ENCODE measurements at regions not wholly inside any gene's neighbourhood (a gene's known extent, or its start where the extent isn't known, plus 50 kb on each side); places are given as distances from the start of the nearest gene placed in this dataset.

DNA sequence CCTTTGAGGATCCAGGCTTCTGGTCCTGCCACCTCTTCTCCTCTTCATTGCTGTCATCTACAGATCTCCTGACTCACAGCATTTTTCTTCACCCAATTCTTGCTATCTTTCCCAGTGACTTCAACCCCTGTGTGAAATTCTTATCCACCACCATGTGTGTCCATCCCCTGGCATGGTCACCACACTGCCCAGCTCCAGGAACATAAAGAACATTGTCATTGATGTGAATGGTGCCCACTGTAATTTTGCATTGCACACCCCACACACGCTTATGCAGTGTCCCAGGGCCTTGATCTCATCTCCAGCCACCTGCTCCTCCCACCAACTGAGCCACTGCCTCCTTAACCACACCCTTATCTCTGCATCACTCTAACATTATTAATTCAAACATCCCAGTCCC lies 85.3 kb downstream of the C1D start (continued):
- TF ChIP-seq ELK4 (CRISPR knock-in tag; IDR thresholded peaks at IDR 0.05; ENCODE audit: borderline replicate concordance) (no peak), ZNF614 (CRISPR knock-in tag; IDR thresholded peaks at IDR 0.05; ENCODE audit: borderline replicate concordance) (no peak), ZNF674 (CRISPR knock-in tag; IDR thresholded peaks at IDR 0.05; ENCODE audit: low read depth) (no peak)

DNA sequence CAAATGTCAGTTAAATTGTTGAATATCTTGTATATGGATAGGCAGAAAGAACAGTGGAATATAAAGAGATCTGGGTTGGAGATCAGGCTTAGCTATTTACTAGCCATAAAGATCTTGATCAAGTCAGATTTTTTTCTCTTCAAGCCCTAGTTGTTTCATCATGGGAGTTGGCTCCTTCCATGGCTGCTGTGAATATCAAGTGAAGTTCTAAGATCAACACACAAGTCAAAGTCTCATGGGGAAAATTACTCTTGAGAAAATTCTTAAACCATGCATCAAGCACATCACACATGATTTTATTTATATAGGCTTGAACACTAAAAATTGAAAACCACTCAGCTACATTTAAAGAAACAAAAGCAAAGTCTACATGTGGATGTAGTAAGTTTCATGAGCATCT lies 79.8 kb downstream of the C1D start:
- in situ Hi-C loops (cut with HindIII; ENCODE audit: extremely low pct_ligation_motif_present, low pct_unique_long_range_greater_than_20kb) (no loop called here), intact Hi-C loops (cut with micrococcal nuclease; ENCODE audit: unreplicated experiment) (no loop called here)
- no peak overlapping the region for H3K27ac ChIP-seq (ENCODE audit: extremely low read length, insufficient read depth, low read length)
- no peaks in the 10 kb centered on the region for H4K20me1 ChIP-seq (ENCODE audit: insufficient read depth, low read length)
- ChIA-PET POLR2A (no interaction called here), CTCF (ENCODE audit: low intra/inter-chr PET ratio, low total read pairs) (no interaction called here)
- no peak for FAIRE-seq
- H3K79me2 ChIP-seq (ENCODE audit: insufficient read depth, low read length), result no peaks in the 10 kb centered on the region
- DNase-seq (ENCODE audit: low spot score), result no peak
- H2AFZ ChIP-seq (ENCODE audit: low read length), result no peak overlapping the region
- no peak for ATAC-seq
- BruUV-seq (replicated peaks), result no TSS peak
- no peaks in the 10 kb centered on the region for H3K36me3 ChIP-seq (replicated peaks in 1 of 2; ENCODE audit: control insufficient read depth in 1 of 2, insufficient read depth in 2 of 2, low read length in 2 of 2)
- no peaks in the 10 kb centered on the region for H3K27me3 ChIP-seq (ENCODE audit: control insufficient read depth in 1 of 2, insufficient read depth in 2 of 2, low read length in 2 of 2)
- H3K4me2 ChIP-seq (ENCODE audit: low read depth, low read length), result no peak overlapping the region
- H3K4me3 ChIP-seq (replicated peaks in 1 of 3; ENCODE audit: insufficient read depth in 1 of 3, low read depth in 2 of 3, low read length in 3 of 3), result no peak overlapping the region
- H3K9me3 ChIP-seq (ENCODE audit: low read length), result peaks cover 13% of the 10 kb centered on the region
- no peaks in the 10 kb centered on the region for H3K4me1 ChIP-seq (ENCODE audit: insufficient read depth, low read length)
- H3K9ac ChIP-seq (ENCODE audit: insufficient read depth, low read depth, low read length), result no peak overlapping the region
- TF ChIP-seq ZSCAN25 (CRISPR knock-in tag; IDR thresholded peaks at IDR 0.05), result no peak
- TF ChIP-seq NR1H2 (CRISPR knock-in tag; IDR thresholded peaks at IDR 0.05; ENCODE audit: borderline replicate concordance, low read depth), result no peak
- no peak for TF ChIP-seq ZNF570 (CRISPR knock-in tag; IDR thresholded peaks at IDR 0.05; ENCODE audit: borderline replicate concordance)
- TF ChIP-seq FOXK1 (CRISPR knock-in tag; IDR thresholded peaks at IDR 0.05; ENCODE audit: borderline replicate concordance, low read depth), result no peak
- no peak for TF ChIP-seq RFX3 (CRISPR knock-in tag; IDR thresholded peaks at IDR 0.05)
- no peak for TF ChIP-seq KDM5A (IDR thresholded peaks at IDR 0.05; ENCODE audit: borderline replicate concordance, low read length)
- TF ChIP-seq, protein P1, sequence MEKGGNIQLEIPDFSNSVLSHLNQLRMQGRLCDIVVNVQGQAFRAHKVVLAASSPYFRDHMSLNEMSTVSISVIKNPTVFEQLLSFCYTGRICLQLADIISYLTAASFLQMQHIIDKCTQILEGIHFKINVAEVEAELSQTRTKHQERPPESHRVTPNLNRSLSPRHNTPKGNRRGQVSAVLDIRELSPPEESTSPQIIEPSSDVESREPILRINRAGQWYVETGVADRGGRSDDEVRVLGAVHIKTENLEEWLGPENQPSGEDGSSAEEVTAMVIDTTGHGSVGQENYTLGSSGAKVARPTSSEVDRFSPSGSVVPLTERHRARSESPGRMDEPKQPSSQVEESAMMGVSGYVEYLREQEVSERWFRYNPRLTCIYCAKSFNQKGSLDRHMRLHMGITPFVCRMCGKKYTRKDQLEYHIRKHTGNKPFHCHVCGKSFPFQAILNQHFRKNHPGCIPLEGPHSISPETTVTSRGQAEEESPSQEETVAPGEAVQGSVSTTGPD (CRISPR knock-in tag; IDR thresholded peaks at IDR 0.05), result no peak
- TF ChIP-seq, protein P2, sequence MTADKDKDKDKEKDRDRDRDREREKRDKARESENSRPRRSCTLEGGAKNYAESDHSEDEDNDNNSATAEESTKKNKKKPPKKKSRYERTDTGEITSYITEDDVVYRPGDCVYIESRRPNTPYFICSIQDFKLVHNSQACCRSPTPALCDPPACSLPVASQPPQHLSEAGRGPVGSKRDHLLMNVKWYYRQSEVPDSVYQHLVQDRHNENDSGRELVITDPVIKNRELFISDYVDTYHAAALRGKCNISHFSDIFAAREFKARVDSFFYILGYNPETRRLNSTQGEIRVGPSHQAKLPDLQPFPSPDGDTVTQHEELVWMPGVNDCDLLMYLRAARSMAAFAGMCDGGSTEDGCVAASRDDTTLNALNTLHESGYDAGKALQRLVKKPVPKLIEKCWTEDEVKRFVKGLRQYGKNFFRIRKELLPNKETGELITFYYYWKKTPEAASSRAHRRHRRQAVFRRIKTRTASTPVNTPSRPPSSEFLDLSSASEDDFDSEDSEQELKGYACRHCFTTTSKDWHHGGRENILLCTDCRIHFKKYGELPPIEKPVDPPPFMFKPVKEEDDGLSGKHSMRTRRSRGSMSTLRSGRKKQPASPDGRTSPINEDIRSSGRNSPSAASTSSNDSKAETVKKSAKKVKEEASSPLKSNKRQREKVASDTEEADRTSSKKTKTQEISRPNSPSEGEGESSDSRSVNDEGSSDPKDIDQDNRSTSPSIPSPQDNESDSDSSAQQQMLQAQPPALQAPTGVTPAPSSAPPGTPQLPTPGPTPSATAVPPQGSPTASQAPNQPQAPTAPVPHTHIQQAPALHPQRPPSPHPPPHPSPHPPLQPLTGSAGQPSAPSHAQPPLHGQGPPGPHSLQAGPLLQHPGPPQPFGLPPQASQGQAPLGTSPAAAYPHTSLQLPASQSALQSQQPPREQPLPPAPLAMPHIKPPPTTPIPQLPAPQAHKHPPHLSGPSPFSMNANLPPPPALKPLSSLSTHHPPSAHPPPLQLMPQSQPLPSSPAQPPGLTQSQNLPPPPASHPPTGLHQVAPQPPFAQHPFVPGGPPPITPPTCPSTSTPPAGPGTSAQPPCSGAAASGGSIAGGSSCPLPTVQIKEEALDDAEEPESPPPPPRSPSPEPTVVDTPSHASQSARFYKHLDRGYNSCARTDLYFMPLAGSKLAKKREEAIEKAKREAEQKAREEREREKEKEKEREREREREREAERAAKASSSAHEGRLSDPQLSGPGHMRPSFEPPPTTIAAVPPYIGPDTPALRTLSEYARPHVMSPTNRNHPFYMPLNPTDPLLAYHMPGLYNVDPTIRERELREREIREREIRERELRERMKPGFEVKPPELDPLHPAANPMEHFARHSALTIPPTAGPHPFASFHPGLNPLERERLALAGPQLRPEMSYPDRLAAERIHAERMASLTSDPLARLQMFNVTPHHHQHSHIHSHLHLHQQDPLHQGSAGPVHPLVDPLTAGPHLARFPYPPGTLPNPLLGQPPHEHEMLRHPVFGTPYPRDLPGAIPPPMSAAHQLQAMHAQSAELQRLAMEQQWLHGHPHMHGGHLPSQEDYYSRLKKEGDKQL (CRISPR knock-in tag; IDR thresholded peaks at IDR 0.05; ENCODE audit: low read depth), result no peak
- no peak for TF ChIP-seq TGIF2 (CRISPR knock-in tag; IDR thresholded peaks at IDR 0.05)
- TF ChIP-seq, protein P3, sequence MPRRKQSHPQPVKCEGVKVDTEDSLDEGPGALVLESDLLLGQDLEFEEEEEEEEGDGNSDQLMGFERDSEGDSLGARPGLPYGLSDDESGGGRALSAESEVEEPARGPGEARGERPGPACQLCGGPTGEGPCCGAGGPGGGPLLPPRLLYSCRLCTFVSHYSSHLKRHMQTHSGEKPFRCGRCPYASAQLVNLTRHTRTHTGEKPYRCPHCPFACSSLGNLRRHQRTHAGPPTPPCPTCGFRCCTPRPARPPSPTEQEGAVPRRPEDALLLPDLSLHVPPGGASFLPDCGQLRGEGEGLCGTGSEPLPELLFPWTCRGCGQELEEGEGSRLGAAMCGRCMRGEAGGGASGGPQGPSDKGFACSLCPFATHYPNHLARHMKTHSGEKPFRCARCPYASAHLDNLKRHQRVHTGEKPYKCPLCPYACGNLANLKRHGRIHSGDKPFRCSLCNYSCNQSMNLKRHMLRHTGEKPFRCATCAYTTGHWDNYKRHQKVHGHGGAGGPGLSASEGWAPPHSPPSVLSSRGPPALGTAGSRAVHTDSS (CRISPR knock-in tag; conservative IDR thresholded peaks at IDR 0.05), result no peak
- no peak for TF ChIP-seq IRF1 (CRISPR knock-in tag; IDR thresholded peaks at IDR 0.05; ENCODE audit: low read depth)
